Fibroblast of mammary gland (primary cell): ENCODE measurements at regions not wholly inside any gene's neighbourhood (a gene's known extent, or its start where the extent isn't known, plus 50 kb on each side); places are given as distances from the start of the nearest gene placed in this dataset.

Source experiments
- DNase-seq: peaks from one replicate; pipeline ENCODE4 v3.0.0-alpha.2; 2010; ENCODE audit warnings: low read depth
- H3K4me3 ChIP-seq: 2 replicates; pipeline ENCODE4 v1.5.1; 2011; ENCODE audit warnings: low read depth, mild to moderate bottlenecking, low read length, moderate library complexity; ENCODE audit not compliant: control insufficient read depth
- CTCF ChIP-seq: conservative IDR thresholded peaks from 2 replicates; pipeline ENCODE4 v1.5.1; 2011; ENCODE audit warnings: low read depth, low read length, inconsistent platforms; ENCODE audit not compliant: control insufficient read depth, insufficient read depth

DNA sequence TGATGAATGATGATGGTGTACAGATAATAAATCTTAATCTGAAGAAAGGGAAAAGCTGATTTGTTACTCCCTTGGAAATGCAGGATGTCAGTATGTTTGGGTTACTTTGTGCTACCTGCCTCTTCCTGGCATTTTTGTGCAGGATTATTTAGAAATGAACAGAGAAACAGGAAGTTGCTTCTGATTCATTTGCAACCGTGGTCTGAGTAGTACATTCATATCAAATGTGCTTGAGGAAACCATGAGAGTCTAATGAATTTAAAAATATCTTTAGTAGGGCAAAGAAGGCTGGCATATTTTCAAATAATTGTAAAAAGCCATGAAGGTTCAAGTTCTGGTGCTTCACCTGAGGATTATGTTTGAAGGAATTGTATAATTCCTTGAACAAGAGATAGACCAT is 391.6 kb downstream of the TMEM161B start:
- no peak for TF ChIP-seq CTCF
- no peak overlapping the region for H3K4me3 ChIP-seq
- DNase-seq, result no peak

DNA sequence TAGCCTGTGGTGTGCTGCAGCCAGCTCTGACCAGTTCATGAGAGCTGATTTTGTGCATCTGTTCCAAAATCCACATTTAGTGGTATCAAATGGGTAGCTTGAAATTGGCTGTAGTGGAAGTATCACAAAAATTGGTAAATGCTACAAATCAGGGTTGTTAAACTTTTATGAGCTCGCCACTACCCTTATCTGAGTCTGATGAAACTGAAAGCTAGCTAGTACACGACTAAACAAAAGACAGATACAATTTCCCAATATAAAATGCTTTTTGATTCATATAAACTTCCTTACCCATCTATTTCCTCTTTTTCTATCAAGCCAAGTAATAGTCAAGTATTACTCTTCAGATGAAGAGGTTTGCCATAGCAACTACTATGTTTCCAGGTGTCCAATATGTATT is 392.0 kb downstream of the TMEM161B start:
- no peak for DNase-seq
- no peak for TF ChIP-seq CTCF
- no peak overlapping the region for H3K4me3 ChIP-seq

- H3K4me3 ChIP-seq, result no peak overlapping the region
- no peak for DNase-seq
- no peak for TF ChIP-seq CTCF
Observed at GRCh38 chr5:87872986-87873385, 395.7 kb downstream of the TMEM161B start.

DNA sequence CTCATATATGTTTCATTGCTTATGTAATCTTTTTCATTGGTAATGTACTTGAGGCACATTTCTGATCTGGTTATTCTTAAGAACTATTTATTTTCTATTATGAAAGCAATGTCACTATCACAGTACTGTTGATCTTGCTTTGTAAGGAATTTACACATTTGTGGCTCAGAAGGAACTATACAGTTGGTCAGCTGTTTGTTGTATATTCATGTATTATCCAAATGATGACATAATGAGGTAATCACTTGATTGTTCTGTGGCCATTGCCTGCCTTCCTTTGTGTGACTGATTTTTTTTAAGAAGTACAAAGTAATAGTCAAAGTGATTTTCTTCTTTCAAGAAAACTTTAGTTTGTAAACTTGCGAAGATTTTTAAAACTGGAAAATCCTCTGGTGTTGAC is 399.9 kb downstream of the TMEM161B start:
- no peak overlapping the region for H3K4me3 ChIP-seq
- no peak for TF ChIP-seq CTCF
- DNase-seq, result no peak

DNA sequence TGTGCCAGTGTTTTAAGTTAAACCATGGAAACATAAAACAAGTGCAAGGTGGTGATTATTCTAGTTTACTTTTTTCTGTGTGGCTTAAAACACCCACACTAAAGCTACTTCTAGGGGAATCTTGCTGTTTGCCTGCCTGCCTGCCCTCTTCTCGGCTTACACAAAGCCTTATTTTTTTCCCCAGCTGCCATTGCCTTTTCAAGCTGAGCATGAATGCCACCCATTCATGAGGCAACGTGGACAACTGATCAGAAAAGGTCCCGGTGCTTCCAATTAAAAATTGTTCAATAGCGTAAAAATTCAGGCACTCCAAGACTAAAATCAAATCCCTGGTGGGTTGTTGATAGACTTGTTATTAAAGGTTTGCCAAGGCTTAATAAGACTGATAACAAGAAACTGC is 401.4 kb downstream of the TMEM161B start:
- H3K4me3 ChIP-seq, result no peak overlapping the region
- no peak for TF ChIP-seq CTCF
- no peak for DNase-seq

DNA sequence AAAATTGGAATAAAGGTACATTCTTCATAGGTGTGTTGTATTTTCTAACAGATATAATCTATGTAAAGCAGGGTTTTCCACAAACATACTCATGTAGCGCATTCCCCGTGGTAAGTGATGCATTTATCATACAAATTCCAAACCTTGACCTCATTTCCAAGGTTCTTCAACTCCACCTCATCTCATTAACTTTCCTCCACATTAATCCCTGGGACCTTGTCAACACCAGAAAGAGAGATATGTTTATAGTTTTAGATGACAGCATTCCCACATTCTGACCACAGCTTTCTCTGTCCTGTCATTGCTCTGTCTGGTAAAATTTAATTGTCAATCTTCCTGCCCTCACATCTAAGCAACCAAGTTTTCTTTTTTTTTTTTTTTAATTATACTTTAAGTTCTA is 415.1 kb downstream of the TMEM161B start:
- DNase-seq, result no peak
- no peak overlapping the region for H3K4me3 ChIP-seq
- TF ChIP-seq CTCF, result no peak

- no peak for TF ChIP-seq CTCF
- H3K4me3 ChIP-seq, result no peak overlapping the region
- DNase-seq, result no peak
Observed at GRCh38 chr5:87851603-87852002, 417.0 kb downstream of the TMEM161B start.
